Fibroblast of lung (primary cell): ENCODE measurements at regions not wholly inside any gene's neighbourhood (a gene's known extent, or its start where the extent isn't known, plus 50 kb on each side); places are given as distances from the start of the nearest gene placed in this dataset.

Experiments used
- CTCF ChIP-seq, 2 donors: IDR thresholded peaks in 1 of 2; conservative IDR thresholded peaks in 1 of 2; 1 replicate in 1 of 2; 2 replicates in 1 of 2; pipeline ENCODE4 v1.5.1; 2011 to 2012; ENCODE audit warnings: low read length in 2 of 2, control low read depth in 1 of 2, inconsistent platforms in 1 of 2, low read depth in 1 of 2, mild to moderate bottlenecking in 1 of 2
- EZH2 ChIP-seq: IDR thresholded peaks from 2 replicates; pipeline ENCODE4 v1.5.1; 2012; ENCODE audit warnings: low read length, control low read depth, mild to moderate bottlenecking; ENCODE audit errors: missing control alignments

DNA sequence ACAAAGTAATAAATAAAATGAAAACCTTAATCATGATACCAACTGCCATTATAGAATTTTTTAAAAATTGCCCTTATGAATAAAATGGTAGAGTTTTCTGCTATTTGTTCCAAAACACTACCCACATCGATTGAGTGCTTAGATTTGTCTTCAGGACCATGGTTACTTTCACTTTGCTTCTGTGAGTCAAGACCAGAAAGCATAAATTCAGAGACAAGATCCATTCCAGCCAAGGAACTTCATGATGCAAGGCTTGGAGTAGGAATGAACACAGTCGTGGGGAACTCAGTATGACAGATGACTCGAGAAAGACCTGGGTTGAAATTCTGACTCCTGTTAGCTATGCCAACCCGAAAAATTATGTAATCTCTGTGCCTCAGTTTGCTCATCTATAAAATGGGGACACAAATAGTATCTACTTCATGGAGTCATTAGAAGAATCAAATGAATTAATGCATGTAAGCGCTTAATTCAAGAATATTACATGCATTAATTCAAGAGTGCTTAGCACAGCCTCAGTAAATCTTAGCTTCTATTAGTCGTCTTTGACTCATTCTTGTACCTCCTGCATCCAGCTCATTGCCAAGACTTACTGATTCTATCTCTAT is 72.5 kb upstream of the MYLIP start:
- no peak for TF ChIP-seq CTCF (conservative IDR thresholded peaks at IDR 0.05 in 1 of 2, IDR thresholded peaks at IDR 0.05 in 1 of 2; ENCODE audit: low read depth in 1 of 2, low read length in 2 of 2)
- no peak for TF ChIP-seq EZH2
